Activated CD4-positive, alpha-beta T cell treated with anti-CD3 and anti-CD28 coated beads for 36 hours (primary cell): ENCODE measurements at regions not wholly inside any gene's neighbourhood (a gene's known extent, or its start where the extent isn't known, plus 50 kb on each side); places are given as distances from the start of the nearest gene placed in this dataset.

Source experiments
- ATAC-seq: fragments of 200-7000 bp; cut with Tn5 transposase; one replicate; pipeline ENCODE4 v1.10.0; 2021; ENCODE audit warnings: mild to moderate bottlenecking, moderate library complexity
- CTCF ChIA-PET: fragments of 350-600 bp; sonication (Branson Sonifier 250); formaldehyde crosslinking; loops from one replicate; lab custom pipeline; 2021; ENCODE audit warnings: antibody characterized with exemption; lab: Charles Lee
- POLR2A ChIA-PET: fragments of 350-600 bp; sonication (Branson Sonifier 250); formaldehyde crosslinking; loops from one replicate; lab custom pipeline; 2021; ENCODE audit warnings: antibody characterized with exemption, inconsistent platforms; lab: Charles Lee
- DNase-seq: peaks from one replicate; pipeline ENCODE4 v3.0.0-alpha.2; 2020
- H3K27ac Mint-ChIP-seq: one replicate; pipeline ENCODE4 v1.8.0; 2021; ENCODE audit warnings: mixed read lengths
- H3K27me3 Mint-ChIP-seq: one replicate; pipeline ENCODE4 v1.8.0; 2021; ENCODE audit warnings: mixed read lengths
- H3K36me3 Mint-ChIP-seq: one replicate; pipeline ENCODE4 v1.8.0; 2021; ENCODE audit warnings: low read depth, mixed read lengths
- H3K4me1 Mint-ChIP-seq: one replicate; pipeline ENCODE4 v1.8.0; 2021; ENCODE audit warnings: mixed read lengths
- H3K4me3 Mint-ChIP-seq: one replicate; pipeline ENCODE4 v1.8.0; 2021; ENCODE audit warnings: mild to moderate bottlenecking, moderate library complexity, mixed read lengths
- H3K9me3 Mint-ChIP-seq: one replicate; pipeline ENCODE4 v1.8.0; 2021; ENCODE audit warnings: low read depth, mixed read lengths
- intact Hi-C, 2 experiments: fragments of 100-400 bp; cut with DNase I in 1 of 2; cut with micrococcal nuclease in 1 of 2; formaldehyde crosslinking; loops; one replicate each; pipeline versions ENCODE4 v1.14.2 to v1.15.1; 2022 to 2024; cut with DNase I, micrococcal nuclease

GRCh38 chr16:6682142-6682811, 650.4 kb upstream of the RBFOX1 start:
- ATAC-seq (no peak), DNase-seq (peak; percentile 61)
- no peaks in the 10 kb centered on the region for H3K4me1 Mint-ChIP-seq
- no peaks in the 10 kb centered on the region for H3K36me3 Mint-ChIP-seq
- ChIA-PET POLR2A (no interaction called here), CTCF (interaction anchor here (0.6 to 1.2 kb wide), 5 partner anchors 102 to 1646 kb away, joined by 3 to 4 read pairs (median 3); no protein-coding TSS in a partner anchor)
- no peak overlapping the region for H3K27ac Mint-ChIP-seq
- intact Hi-C loops = no loop called here
- H3K9me3 Mint-ChIP-seq = no peaks in the 10 kb centered on the region
- no peaks in the 10 kb centered on the region for H3K27me3 Mint-ChIP-seq
- H3K4me3 Mint-ChIP-seq = no peak overlapping the region

GRCh38 chr16:6678586-6678985, 654.1 kb upstream of the RBFOX1 start:
- intact Hi-C loops = no loop called here
- ChIA-PET CTCF (no interaction called here), POLR2A (no interaction called here)
- H3K4me3 Mint-ChIP-seq = no peak overlapping the region
- no peaks in the 10 kb centered on the region for H3K36me3 Mint-ChIP-seq
- peaks cover 7% of the 10 kb centered on the region for H3K9me3 Mint-ChIP-seq
- ATAC-seq (no peak), DNase-seq (no peak)
- no peak overlapping the region for H3K27ac Mint-ChIP-seq
- no peaks in the 10 kb centered on the region for H3K27me3 Mint-ChIP-seq
- H3K4me1 Mint-ChIP-seq = no peaks in the 10 kb centered on the region

GRCh38 chr16:6674071-6674470, 658.6 kb upstream of the RBFOX1 start:
- DNase-seq = no peak
- no peaks in the 10 kb centered on the region for H3K27me3 Mint-ChIP-seq
- ChIA-PET CTCF (no interaction called here), POLR2A (no interaction called here)
- H3K9me3 Mint-ChIP-seq = peaks cover 7% of the 10 kb centered on the region
- ATAC-seq = no peak
- H3K27ac Mint-ChIP-seq = no peak overlapping the region
- no peak overlapping the region for H3K4me3 Mint-ChIP-seq
- intact Hi-C loops = no loop called here
- H3K36me3 Mint-ChIP-seq = no peaks in the 10 kb centered on the region
- H3K4me1 Mint-ChIP-seq = no peaks in the 10 kb centered on the region

- Mint-ChIP-seq H3K9me3 (peaks cover 7% of the 10 kb centered on the region), H3K27me3 (no peaks in the 10 kb centered on the region), H3K27ac (no peak overlapping the region), H3K36me3 (no peaks in the 10 kb centered on the region), H3K4me3 (no peak overlapping the region), H3K4me1 (no peaks in the 10 kb centered on the region)
- ATAC-seq (no peak), DNase-seq (no peak)
- ChIA-PET CTCF (no interaction called here), POLR2A (no interaction called here)
- intact Hi-C loops = no loop called here
These were observed 660.1 kb upstream of the RBFOX1 start for GRCh38 chr16:6672507-6672906.

- Mint-ChIP-seq H3K4me3 (no peak overlapping the region), H3K36me3 (no peaks in the 10 kb centered on the region), H3K4me1 (no peaks in the 10 kb centered on the region), H3K9me3 (peaks cover 6% of the 10 kb centered on the region), H3K27ac (no peak overlapping the region), H3K27me3 (no peaks in the 10 kb centered on the region)
- intact Hi-C loops = no loop called here
- DNase-seq = no peak
- no peak for ATAC-seq
- ChIA-PET POLR2A (no interaction called here), CTCF (no interaction called here)
These were observed 665.3 kb upstream of the RBFOX1 start for GRCh38 chr16:6667393-6667792.

- CTCF ChIA-PET = no interaction called here
- POLR2A ChIA-PET = no interaction called here
- Mint-ChIP-seq H3K36me3 (no peaks in the 10 kb centered on the region), H3K4me3 (no peak overlapping the region), H3K27me3 (no peaks in the 10 kb centered on the region), H3K27ac (no peak overlapping the region), H3K4me1 (no peaks in the 10 kb centered on the region), H3K9me3 (peaks cover 6% of the 10 kb centered on the region)
- ATAC-seq (no peak), DNase-seq (no peak)
- intact Hi-C loops = no loop called here
These were observed 667.5 kb upstream of the RBFOX1 start for GRCh38 chr16:6665126-6665525.

GRCh38 chr16:6663668-6664067, 669.0 kb upstream of the RBFOX1 start:
- H3K9me3 Mint-ChIP-seq = peaks cover 6% of the 10 kb centered on the region
- H3K27me3 Mint-ChIP-seq = no peaks in the 10 kb centered on the region
- no peak overlapping the region for H3K27ac Mint-ChIP-seq
- H3K36me3 Mint-ChIP-seq = no peaks in the 10 kb centered on the region
- ATAC-seq (no peak), DNase-seq (no peak)
- no peak overlapping the region for H3K4me3 Mint-ChIP-seq
- ChIA-PET POLR2A (no interaction called here), CTCF (interaction anchor here (0.9 kb wide), 1 partner anchor 21 kb away, joined by 3 read pairs; no protein-coding TSS in a partner anchor)
- H3K4me1 Mint-ChIP-seq = no peaks in the 10 kb centered on the region
- intact Hi-C loops = no loop called here

- Mint-ChIP-seq H3K9me3 (peaks cover 5% of the 10 kb centered on the region), H3K4me3 (no peak overlapping the region), H3K27me3 (no peaks in the 10 kb centered on the region), H3K36me3 (no peaks in the 10 kb centered on the region), H3K4me1 (no peaks in the 10 kb centered on the region), H3K27ac (no peak overlapping the region)
- no peak for ATAC-seq
- ChIA-PET POLR2A (no interaction called here), CTCF (no interaction called here)
- intact Hi-C loops = no loop called here
- DNase-seq = no peak
These were observed 675.9 kb upstream of the RBFOX1 start for GRCh38 chr16:6656760-6657159.

- ChIA-PET CTCF (interaction anchor here (0.8 kb wide), 1 partner anchor 1031 kb away, joined by 4 read pairs; no protein-coding TSS in a partner anchor), POLR2A (no interaction called here)
- H3K4me1 Mint-ChIP-seq = peaks cover 3% of the 10 kb centered on the region
- no peak for DNase-seq
- no peak overlapping the region for H3K4me3 Mint-ChIP-seq
- H3K36me3 Mint-ChIP-seq = no peaks in the 10 kb centered on the region
- H3K27ac Mint-ChIP-seq = no peak overlapping the region
- ATAC-seq = no peak
- peaks cover 9% of the 10 kb centered on the region for H3K27me3 Mint-ChIP-seq
- intact Hi-C loops = no loop called here
- H3K9me3 Mint-ChIP-seq = no peaks in the 10 kb centered on the region
These were observed 685.8 kb upstream of the RBFOX1 start for GRCh38 chr16:6646891-6647290.

GRCh38 chr16:6645768-6646568, 686.7 kb upstream of the RBFOX1 start:
- Mint-ChIP-seq H3K9me3 (no peaks in the 10 kb centered on the region), H3K27ac (no peak overlapping the region), H3K27me3 (peaks cover 9% of the 10 kb centered on the region), H3K4me3 (no peak overlapping the region), H3K4me1 (peaks cover 3% of the 10 kb centered on the region), H3K36me3 (no peaks in the 10 kb centered on the region)
- CTCF ChIA-PET = interaction anchor here (0.8 kb wide), 1 partner anchor 1030 kb away, joined by 4 read pairs; no protein-coding TSS in a partner anchor
- intact Hi-C loops = no loop called here
- ATAC-seq (no peak), DNase-seq (no peak)
- POLR2A ChIA-PET = no interaction called here

GRCh38 chr16:6644916-6645315, 687.7 kb upstream of the RBFOX1 start:
- ChIA-PET POLR2A (no interaction called here), CTCF (no interaction called here)
- ATAC-seq (no peak), DNase-seq (no peak)
- Mint-ChIP-seq H3K27me3 (peaks cover 9% of the 10 kb centered on the region), H3K9me3 (no peaks in the 10 kb centered on the region), H3K27ac (no peak overlapping the region), H3K36me3 (no peaks in the 10 kb centered on the region), H3K4me1 (peaks cover 3% of the 10 kb centered on the region), H3K4me3 (no peak overlapping the region)
- intact Hi-C loops = loop anchor here in 1 of 2 experiments (5.0 kb wide), 4 partner anchors 628 to 1143 kb away; no protein-coding TSS in a partner anchor
